ENCODE measurements at regions not wholly inside any gene's neighbourhood (a gene's known extent, or its start where the extent isn't known, plus 50 kb on each side); places are given as distances from the start of the nearest gene placed in this dataset.

DNA sequence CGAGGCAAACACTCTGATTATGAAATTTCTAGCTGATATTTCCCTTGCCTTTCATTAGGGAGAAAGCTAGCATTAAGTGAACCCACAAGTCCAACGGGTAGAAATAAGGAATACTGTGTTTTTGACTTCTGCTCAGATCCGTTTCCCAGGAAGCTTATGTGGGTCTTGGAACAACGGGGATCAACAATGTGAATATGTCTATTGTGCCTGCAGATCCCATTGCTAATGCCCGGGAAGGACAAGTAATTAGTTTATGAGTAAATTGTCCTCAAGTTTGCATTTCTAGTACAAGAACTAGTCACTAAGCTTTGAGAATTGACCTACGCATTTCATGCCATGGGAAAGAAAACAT, 236.4 kb downstream of the UACA start:
- no peaks in the 10 kb centered on the region for H3K9me3 ChIP-seq (replicated peaks in 1 of 3)
- H3K27ac ChIP-seq: no peak overlapping the region
- no peaks in the 10 kb centered on the region for H3K27me3 ChIP-seq
- intact Hi-C loops (cut with DNase I): no loop called here
- peak in 2 of 7 donors; percentile 1 to 13 for DNase-seq
- H3K4me1 ChIP-seq (replicated peaks in 1 of 2): peaks cover 0 to 4% of the 10 kb centered on the region in 2 donors
- WGBS, 4 donors: 66 to 77% (median 72%) methylated on average over 6 of the region's 6 CpGs
- no peaks in the 10 kb centered on the region for H3K36me3 ChIP-seq (replicated peaks in 1 of 2)
- no peak overlapping the region for H3K4me3 ChIP-seq
- TF ChIP-seq POLR2A (IDR thresholded peaks at IDR 0.05): no peak
- TF ChIP-seq, protein P1, sequence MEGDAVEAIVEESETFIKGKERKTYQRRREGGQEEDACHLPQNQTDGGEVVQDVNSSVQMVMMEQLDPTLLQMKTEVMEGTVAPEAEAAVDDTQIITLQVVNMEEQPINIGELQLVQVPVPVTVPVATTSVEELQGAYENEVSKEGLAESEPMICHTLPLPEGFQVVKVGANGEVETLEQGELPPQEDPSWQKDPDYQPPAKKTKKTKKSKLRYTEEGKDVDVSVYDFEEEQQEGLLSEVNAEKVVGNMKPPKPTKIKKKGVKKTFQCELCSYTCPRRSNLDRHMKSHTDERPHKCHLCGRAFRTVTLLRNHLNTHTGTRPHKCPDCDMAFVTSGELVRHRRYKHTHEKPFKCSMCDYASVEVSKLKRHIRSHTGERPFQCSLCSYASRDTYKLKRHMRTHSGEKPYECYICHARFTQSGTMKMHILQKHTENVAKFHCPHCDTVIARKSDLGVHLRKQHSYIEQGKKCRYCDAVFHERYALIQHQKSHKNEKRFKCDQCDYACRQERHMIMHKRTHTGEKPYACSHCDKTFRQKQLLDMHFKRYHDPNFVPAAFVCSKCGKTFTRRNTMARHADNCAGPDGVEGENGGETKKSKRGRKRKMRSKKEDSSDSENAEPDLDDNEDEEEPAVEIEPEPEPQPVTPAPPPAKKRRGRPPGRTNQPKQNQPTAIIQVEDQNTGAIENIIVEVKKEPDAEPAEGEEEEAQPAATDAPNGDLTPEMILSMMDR (IDR thresholded peaks at IDR 0.05): no peak

GRCh38 chr15:70526221-70526973, 237.0 kb downstream of the UACA start:
- TF ChIP-seq, protein P1 (IDR thresholded peaks at IDR 0.05): no peak
- TF ChIP-seq POLR2A (IDR thresholded peaks at IDR 0.05): no peak
- Histone ChIP-seq H3K4me1 (replicated peaks in 1 of 2) (peaks cover 0 to 4% of the 10 kb centered on the region in 2 donors), H3K27me3 (no peaks in the 10 kb centered on the region), H3K4me3 (no peak overlapping the region), H3K36me3 (replicated peaks in 1 of 2) (no peaks in the 10 kb centered on the region), H3K27ac (peak overlapping the region in 1 of 5 donors; percentile 21), H3K9me3 (replicated peaks in 1 of 3) (no peaks in the 10 kb centered on the region)
- peak in 2 of 7 donors; percentile 23 to 77 for DNase-seq
- 61 to 68% (median 64%) methylated on average over 9 to 12 of the region's 12 CpGs for WGBS, 4 donors
- intact Hi-C loops (cut with DNase I): no loop called here

- no peak for TF ChIP-seq POLR2A (IDR thresholded peaks at IDR 0.05)
- TF ChIP-seq, protein P1 (IDR thresholded peaks at IDR 0.05): no peak
- peaks cover 0 to 4% of the 10 kb centered on the region in 2 donors for H3K4me1 ChIP-seq (replicated peaks in 1 of 2)
- DNase-seq: no peak
- WGBS, 4 donors: 41 to 86% (median 72%) methylated on average over 1 of the region's 1 CpG
- no peaks in the 10 kb centered on the region for H3K9me3 ChIP-seq (replicated peaks in 1 of 3)
- intact Hi-C loops (cut with DNase I): no loop called here
- no peaks in the 10 kb centered on the region for H3K27me3 ChIP-seq
- H3K4me3 ChIP-seq: no peak overlapping the region
- H3K36me3 ChIP-seq (replicated peaks in 1 of 2): no peaks in the 10 kb centered on the region
- H3K27ac ChIP-seq: no peak overlapping the region
Observed at GRCh38 chr15:70525551-70525950, 237.8 kb downstream of the UACA start.

- Histone ChIP-seq H3K9me3 (replicated peaks in 1 of 3) (no peaks in the 10 kb centered on the region), H3K27me3 (no peaks in the 10 kb centered on the region), H3K36me3 (replicated peaks in 1 of 2) (no peaks in the 10 kb centered on the region), H3K4me1 (replicated peaks in 1 of 2) (peaks cover 0 to 4% of the 10 kb centered on the region in 2 donors), H3K4me3 (no peak overlapping the region), H3K27ac (no peak overlapping the region)
- WGBS, 4 donors: 76 to 83% (median 80%) methylated on average over 6 of the region's 6 CpGs
- intact Hi-C loops (cut with DNase I): no loop called here
- peak in 1 of 7 donors; percentile 10 for DNase-seq
- TF ChIP-seq, protein P1 (IDR thresholded peaks at IDR 0.05): no peak
- no peak for TF ChIP-seq POLR2A (IDR thresholded peaks at IDR 0.05)
Observed at GRCh38 chr15:70524470-70524869, 238.9 kb downstream of the UACA start.
